WTC11 (cell line): ENCODE measurements at regions not wholly inside any gene's neighbourhood (a gene's known extent, or its start where the extent isn't known, plus 50 kb on each side); places are given as distances from the start of the nearest gene placed in this dataset.

Experiments
- ATAC-seq: fragments of 200-7000 bp; cut with Tn5 transposase; 2 replicates; pipeline ENCODE4 v1.10.0; 2021; ENCODE audit warnings: mild to moderate bottlenecking, moderate library complexity
- CTCF ChIA-PET: fragments of 300-600 bp; sonication (Branson Sonifier 250); formaldehyde crosslinking; loops from one replicate; lab custom pipeline; 2021; ENCODE audit warnings: antibody characterized with exemption; lab: Charles Lee
- POLR2A ChIA-PET: fragments of 350-600 bp; sonication (Branson Sonifier 250); formaldehyde crosslinking; loops from one replicate; lab custom pipeline; 2021; ENCODE audit warnings: antibody characterized with exemption; lab: Charles Lee
- DNase-seq: peaks from one replicate; pipeline ENCODE4 v3.0.0; 2021; ENCODE audit warnings: low spot score
- H3K27ac Mint-ChIP-seq: 2 replicates; pipeline ENCODE4 v1.8.0; 2021; ENCODE audit warnings: mixed read lengths
- H3K27me3 Mint-ChIP-seq: 2 replicates; pipeline ENCODE4 v1.8.0; 2021; ENCODE audit warnings: low read depth, mild to moderate bottlenecking, moderate library complexity, mixed read lengths
- H3K36me3 Mint-ChIP-seq: 2 replicates; pipeline ENCODE4 v1.8.0; 2021; ENCODE audit warnings: mixed read lengths
- H3K4me1 Mint-ChIP-seq: 2 replicates; pipeline ENCODE4 v1.8.0; 2022; ENCODE audit warnings: mixed read lengths
- H3K4me3 Mint-ChIP-seq: 2 replicates; pipeline ENCODE4 v1.8.0; 2021; ENCODE audit warnings: mild to moderate bottlenecking, moderate library complexity, mixed read lengths
- H3K9me3 Mint-ChIP-seq: 2 replicates; pipeline ENCODE4 v1.8.0; 2021; ENCODE audit warnings: mixed read lengths
- ATF1 ChIP-seq: sonication (generic); formaldehyde crosslinking; IDR thresholded peaks from 2 replicates; pipeline ENCODE4 v1.8.1; 2023; ENCODE audit warnings: mild to moderate bottlenecking, moderate library complexity, missing genetic modification reagents
- CBFB ChIP-seq: sonication (generic); formaldehyde crosslinking; IDR thresholded peaks from 2 replicates; pipeline ENCODE4 v1.8.1; 2022; ENCODE audit warnings: mild to moderate bottlenecking, low read depth, missing genetic modification reagents
- EMX1 ChIP-seq: fragments of 250-450 bp; sonication (Bioruptor Pico); IDR thresholded peaks from 2 replicates; pipeline ENCODE4 v1.8.0; 2021; ENCODE audit warnings: mild to moderate bottlenecking
- FOXJ3 ChIP-seq: sonication (generic); formaldehyde crosslinking; IDR thresholded peaks from 2 replicates; pipeline ENCODE4 v1.9.0; 2021; ENCODE audit warnings: missing genetic modification reagents, mild to moderate bottlenecking, borderline replicate concordance
- JUN ChIP-seq: sonication (generic); formaldehyde crosslinking; IDR thresholded peaks from 2 replicates; pipeline ENCODE4 v1.8.0; 2023; ENCODE audit warnings: mild to moderate bottlenecking, missing genetic modification reagents
- RELA ChIP-seq: sonication (generic); formaldehyde crosslinking; IDR thresholded peaks from 2 replicates; pipeline ENCODE4 v1.8.1; 2022; ENCODE audit warnings: missing genetic modification reagents, mild to moderate bottlenecking, borderline replicate concordance
- SOX15 ChIP-seq: fragments of 250-450 bp; sonication (Bioruptor Pico); IDR thresholded peaks from 2 replicates; pipeline ENCODE4 v1.9.0; 2021; ENCODE audit warnings: mild to moderate bottlenecking
- SP1 ChIP-seq: sonication (generic); formaldehyde crosslinking; conservative IDR thresholded peaks from 2 replicates; pipeline ENCODE4 v1.8.1; 2022; ENCODE audit warnings: missing genetic modification reagents
- TEAD4 ChIP-seq: sonication (generic); formaldehyde crosslinking; IDR thresholded peaks from 2 replicates; pipeline ENCODE4 v1.8.0; 2022; ENCODE audit warnings: mild to moderate bottlenecking, missing genetic modification reagents
- ZNF263 ChIP-seq: sonication (generic); formaldehyde crosslinking; IDR thresholded peaks from 2 replicates; pipeline ENCODE4 v1.8.1; 2022; ENCODE audit warnings: low read depth, mild to moderate bottlenecking, moderate library complexity, missing genetic modification reagents
- ZNF416 ChIP-seq: fragments of 250-450 bp; sonication (Bioruptor Pico); IDR thresholded peaks from 2 replicates; pipeline ENCODE4 v1.9.0; 2021; ENCODE audit warnings: mild to moderate bottlenecking, inconsistent platforms
- ZNF671 ChIP-seq: fragments of 250-450 bp; sonication (Bioruptor Pico); IDR thresholded peaks from 2 replicates; pipeline ENCODE4 v1.8.0; 2021; ENCODE audit warnings: mild to moderate bottlenecking
- TF ChIP-seq, protein P1 (sequence below): fragments of 200-600 bp; IDR thresholded peaks from 2 replicates; pipeline ENCODE4 v1.8.0; 2022; ENCODE audit warnings: antibody characterized with exemption
- TF ChIP-seq, protein P2 (sequence below): fragments of 250-450 bp; sonication (Bioruptor Pico); IDR thresholded peaks from 2 replicates; pipeline ENCODE4 v1.9.0; 2021; ENCODE audit warnings: moderate library complexity, mild to moderate bottlenecking, inconsistent platforms, borderline replicate concordance
- TF ChIP-seq, protein P3 (sequence below): sonication (generic); formaldehyde crosslinking; IDR thresholded peaks from 2 replicates; pipeline ENCODE4 v1.8.0; 2022; ENCODE audit warnings: missing genetic modification reagents
- TF ChIP-seq, protein P4 (sequence below): sonication (generic); formaldehyde crosslinking; IDR thresholded peaks from 2 replicates; pipeline ENCODE4 v1.8.1; 2022; ENCODE audit warnings: mild to moderate bottlenecking, missing genetic modification reagents, moderate library complexity, borderline replicate concordance
- TF ChIP-seq, protein P5 (sequence below): sonication (generic); formaldehyde crosslinking; IDR thresholded peaks from 2 replicates; pipeline ENCODE4 v1.8.1; 2022; ENCODE audit warnings: missing genetic modification reagents, borderline replicate concordance
- TF ChIP-seq, protein P6 (sequence below): sonication (generic); formaldehyde crosslinking; IDR thresholded peaks from 2 replicates; pipeline ENCODE4 v1.8.0; 2022; ENCODE audit warnings: mild to moderate bottlenecking, missing genetic modification reagents

DNA sequence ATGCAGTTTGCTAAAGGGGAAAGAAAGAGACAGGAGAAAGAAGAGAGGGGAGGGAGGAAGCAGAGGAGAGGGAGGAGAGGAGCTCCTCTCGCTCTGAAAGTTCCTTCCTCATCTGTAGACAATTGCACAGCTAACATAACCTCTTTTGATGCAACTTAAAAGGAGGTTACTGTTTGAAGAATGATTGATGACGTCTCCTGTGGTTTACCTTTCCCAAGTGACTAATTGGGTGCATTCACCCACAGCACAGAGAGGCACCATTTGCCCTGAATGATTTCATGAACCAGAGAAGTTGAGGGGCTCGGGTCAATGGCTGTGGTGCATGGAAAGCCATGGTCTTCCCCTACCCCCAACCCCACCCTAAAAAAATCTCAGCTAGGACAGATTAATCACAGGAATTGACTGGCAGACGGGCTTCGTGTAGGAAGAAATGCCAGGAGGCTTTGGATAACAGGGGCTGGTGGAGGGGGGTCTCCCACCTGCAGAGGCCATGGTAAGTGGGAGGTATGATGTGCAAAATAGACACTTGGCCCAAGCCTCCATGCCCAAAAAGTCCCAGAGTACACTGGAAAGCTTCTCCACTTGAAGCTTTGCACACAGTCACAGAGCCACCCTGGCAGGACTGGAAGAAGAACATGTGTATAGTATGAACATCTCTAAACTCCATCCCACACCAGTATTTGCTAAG lies 213.7 kb downstream of the ANKRD60 start:
- Mint-ChIP-seq H3K36me3 (peaks cover 2% of the 10 kb centered on the region; the same call in 1 of the 2 replicates), H3K27ac (no peak overlapping the region), H3K27me3 (no peaks in the 10 kb centered on the region), H3K4me1 (peaks cover 8% of the 10 kb centered on the region), H3K4me3 (no peak overlapping the region), H3K9me3 (peaks cover 9% of the 10 kb centered on the region)
- no peak for TF ChIP-seq ATF1 (CRISPR knock-in tag)
- TF ChIP-seq, protein P1, sequence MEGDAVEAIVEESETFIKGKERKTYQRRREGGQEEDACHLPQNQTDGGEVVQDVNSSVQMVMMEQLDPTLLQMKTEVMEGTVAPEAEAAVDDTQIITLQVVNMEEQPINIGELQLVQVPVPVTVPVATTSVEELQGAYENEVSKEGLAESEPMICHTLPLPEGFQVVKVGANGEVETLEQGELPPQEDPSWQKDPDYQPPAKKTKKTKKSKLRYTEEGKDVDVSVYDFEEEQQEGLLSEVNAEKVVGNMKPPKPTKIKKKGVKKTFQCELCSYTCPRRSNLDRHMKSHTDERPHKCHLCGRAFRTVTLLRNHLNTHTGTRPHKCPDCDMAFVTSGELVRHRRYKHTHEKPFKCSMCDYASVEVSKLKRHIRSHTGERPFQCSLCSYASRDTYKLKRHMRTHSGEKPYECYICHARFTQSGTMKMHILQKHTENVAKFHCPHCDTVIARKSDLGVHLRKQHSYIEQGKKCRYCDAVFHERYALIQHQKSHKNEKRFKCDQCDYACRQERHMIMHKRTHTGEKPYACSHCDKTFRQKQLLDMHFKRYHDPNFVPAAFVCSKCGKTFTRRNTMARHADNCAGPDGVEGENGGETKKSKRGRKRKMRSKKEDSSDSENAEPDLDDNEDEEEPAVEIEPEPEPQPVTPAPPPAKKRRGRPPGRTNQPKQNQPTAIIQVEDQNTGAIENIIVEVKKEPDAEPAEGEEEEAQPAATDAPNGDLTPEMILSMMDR, result no peak
- no peak for TF ChIP-seq ZNF263 (CRISPR knock-in tag)
- TF ChIP-seq FOXJ3 (CRISPR knock-in tag), result no peak
- TF ChIP-seq ZNF671, result no peak
- TF ChIP-seq JUN (CRISPR knock-in tag), result no peak
- no peak for TF ChIP-seq ZNF416 (CRISPR knock-in tag)
- TF ChIP-seq, protein P2, sequence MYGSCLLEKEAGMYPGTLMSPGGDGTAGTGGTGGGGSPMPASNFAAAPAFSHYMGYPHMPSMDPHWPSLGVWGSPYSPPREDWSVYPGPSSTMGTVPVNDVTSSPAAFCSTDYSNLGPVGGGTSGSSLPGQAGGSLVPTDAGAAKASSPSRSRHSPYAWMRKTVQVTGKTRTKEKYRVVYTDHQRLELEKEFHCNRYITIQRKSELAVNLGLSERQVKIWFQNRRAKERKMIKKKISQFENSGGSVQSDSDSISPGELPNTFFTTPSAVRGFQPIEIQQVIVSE (CRISPR knock-in tag), result no peak
- TF ChIP-seq, protein P3, sequence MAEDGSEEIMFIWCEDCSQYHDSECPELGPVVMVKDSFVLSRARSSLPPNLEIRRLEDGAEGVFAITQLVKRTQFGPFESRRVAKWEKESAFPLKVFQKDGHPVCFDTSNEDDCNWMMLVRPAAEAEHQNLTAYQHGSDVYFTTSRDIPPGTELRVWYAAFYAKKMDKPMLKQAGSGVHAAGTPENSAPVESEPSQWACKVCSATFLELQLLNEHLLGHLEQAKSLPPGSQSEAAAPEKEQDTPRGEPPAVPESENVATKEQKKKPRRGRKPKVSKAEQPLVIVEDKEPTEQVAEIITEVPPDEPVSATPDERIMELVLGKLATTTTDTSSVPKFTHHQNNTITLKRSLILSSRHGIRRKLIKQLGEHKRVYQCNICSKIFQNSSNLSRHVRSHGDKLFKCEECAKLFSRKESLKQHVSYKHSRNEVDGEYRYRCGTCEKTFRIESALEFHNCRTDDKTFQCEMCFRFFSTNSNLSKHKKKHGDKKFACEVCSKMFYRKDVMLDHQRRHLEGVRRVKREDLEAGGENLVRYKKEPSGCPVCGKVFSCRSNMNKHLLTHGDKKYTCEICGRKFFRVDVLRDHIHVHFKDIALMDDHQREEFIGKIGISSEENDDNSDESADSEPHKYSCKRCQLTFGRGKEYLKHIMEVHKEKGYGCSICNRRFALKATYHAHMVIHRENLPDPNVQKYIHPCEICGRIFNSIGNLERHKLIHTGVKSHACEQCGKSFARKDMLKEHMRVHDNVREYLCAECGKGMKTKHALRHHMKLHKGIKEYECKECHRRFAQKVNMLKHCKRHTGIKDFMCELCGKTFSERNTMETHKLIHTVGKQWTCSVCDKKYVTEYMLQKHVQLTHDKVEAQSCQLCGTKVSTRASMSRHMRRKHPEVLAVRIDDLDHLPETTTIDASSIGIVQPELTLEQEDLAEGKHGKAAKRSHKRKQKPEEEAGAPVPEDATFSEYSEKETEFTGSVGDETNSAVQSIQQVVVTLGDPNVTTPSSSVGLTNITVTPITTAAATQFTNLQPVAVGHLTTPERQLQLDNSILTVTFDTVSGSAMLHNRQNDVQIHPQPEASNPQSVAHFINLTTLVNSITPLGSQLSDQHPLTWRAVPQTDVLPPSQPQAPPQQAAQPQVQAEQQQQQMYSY (CRISPR knock-in tag), result no peak
- no peak for TF ChIP-seq CBFB (CRISPR knock-in tag)
- TF ChIP-seq TEAD4 (CRISPR knock-in tag), result no peak
- TF ChIP-seq, protein P4, sequence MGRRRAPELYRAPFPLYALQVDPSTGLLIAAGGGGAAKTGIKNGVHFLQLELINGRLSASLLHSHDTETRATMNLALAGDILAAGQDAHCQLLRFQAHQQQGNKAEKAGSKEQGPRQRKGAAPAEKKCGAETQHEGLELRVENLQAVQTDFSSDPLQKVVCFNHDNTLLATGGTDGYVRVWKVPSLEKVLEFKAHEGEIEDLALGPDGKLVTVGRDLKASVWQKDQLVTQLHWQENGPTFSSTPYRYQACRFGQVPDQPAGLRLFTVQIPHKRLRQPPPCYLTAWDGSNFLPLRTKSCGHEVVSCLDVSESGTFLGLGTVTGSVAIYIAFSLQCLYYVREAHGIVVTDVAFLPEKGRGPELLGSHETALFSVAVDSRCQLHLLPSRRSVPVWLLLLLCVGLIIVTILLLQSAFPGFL (CRISPR knock-in tag), result no peak
- CTCF ChIA-PET, result no interaction called here
- ATAC-seq, result no peak
- POLR2A ChIA-PET, result interaction anchor here (0.7 kb wide), 1 partner anchor 11 kb away, joined by 5 read pairs; no protein-coding TSS in a partner anchor
- no peak for DNase-seq

DNA sequence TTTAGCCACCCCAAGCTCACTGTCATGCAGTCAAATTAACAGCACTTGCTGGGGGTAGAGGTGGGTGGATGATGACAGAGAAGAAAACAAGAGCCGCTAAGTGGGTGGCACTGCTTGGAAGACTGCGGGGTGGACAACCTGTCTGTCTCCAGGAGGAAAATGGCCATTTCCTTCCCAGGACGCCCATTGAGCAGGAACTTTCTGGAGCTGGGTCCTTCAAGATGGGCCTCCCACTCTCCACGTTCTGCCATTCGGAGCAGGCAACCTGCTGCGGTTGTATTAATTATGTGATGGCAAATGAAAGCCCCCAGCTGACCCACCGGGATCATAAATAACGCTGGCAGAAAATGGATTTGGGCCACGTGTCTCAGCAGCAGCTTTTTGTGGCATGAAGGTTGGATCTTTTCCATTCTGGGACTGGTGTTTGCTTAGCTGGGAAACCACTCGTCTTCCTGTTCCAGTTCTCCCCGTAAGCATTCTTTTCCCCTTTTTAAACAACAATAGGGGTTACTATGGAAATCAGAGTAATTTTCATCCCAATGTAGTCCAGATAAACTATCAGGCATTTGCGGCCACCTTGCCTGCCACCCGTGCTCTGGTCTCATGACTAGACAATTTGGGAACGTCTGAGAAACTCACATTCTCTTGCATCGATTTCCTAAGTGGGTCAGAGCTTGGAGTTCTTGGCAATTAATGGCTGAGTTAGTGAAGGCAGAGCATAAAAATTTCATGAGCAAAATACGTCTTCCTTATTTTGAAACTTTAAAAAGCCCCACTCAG lies 215.5 kb downstream of the ANKRD60 start:
- ChIA-PET CTCF (interaction anchor here (0.6 kb wide), 1 partner anchor 413 kb away, joined by 4 read pairs; no protein-coding TSS in a partner anchor), POLR2A (no interaction called here)
- no peak overlapping the region for H3K27ac Mint-ChIP-seq
- no peak for DNase-seq
- H3K9me3 Mint-ChIP-seq, result peaks cover 9% of the 10 kb centered on the region
- H3K4me3 Mint-ChIP-seq, result no peak overlapping the region
- peaks cover 8% of the 10 kb centered on the region for H3K4me1 Mint-ChIP-seq
- no peak for ATAC-seq
- H3K36me3 Mint-ChIP-seq, result peaks cover 2% of the 10 kb centered on the region; the same call in 1 of the 2 replicates
- no peaks in the 10 kb centered on the region for H3K27me3 Mint-ChIP-seq
- TF ChIP-seq, protein P5, sequence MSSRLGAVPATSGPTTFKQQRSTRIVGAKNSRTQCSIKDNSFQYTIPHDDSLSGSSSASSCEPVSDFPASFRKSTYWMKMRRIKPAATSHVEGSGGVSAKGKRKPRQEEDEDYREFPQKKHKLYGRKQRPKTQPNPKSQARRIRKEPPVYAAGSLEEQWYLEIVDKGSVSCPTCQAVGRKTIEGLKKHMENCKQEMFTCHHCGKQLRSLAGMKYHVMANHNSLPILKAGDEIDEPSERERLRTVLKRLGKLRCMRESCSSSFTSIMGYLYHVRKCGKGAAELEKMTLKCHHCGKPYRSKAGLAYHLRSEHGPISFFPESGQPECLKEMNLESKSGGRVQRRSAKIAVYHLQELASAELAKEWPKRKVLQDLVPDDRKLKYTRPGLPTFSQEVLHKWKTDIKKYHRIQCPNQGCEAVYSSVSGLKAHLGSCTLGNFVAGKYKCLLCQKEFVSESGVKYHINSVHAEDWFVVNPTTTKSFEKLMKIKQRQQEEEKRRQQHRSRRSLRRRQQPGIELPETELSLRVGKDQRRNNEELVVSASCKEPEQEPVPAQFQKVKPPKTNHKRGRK (CRISPR knock-in tag), result no peak
- TF ChIP-seq EMX1 (CRISPR knock-in tag), result no peak
- TF ChIP-seq, protein P6, sequence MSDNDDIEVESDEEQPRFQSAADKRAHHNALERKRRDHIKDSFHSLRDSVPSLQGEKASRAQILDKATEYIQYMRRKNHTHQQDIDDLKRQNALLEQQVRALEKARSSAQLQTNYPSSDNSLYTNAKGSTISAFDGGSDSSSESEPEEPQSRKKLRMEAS, result no peak
- TF ChIP-seq SOX15 (CRISPR knock-in tag), result no peak
- no peak for TF ChIP-seq RELA (CRISPR knock-in tag)
- TF ChIP-seq CBFB (CRISPR knock-in tag), result no peak
- no peak for TF ChIP-seq FOXJ3 (CRISPR knock-in tag)
- TF ChIP-seq, protein P2 (CRISPR knock-in tag), result no peak
- TF ChIP-seq SP1 (CRISPR knock-in tag), result no peak
